Activated CD4-positive, alpha-beta T cell treated with anti-CD3 and anti-CD28 coated beads, Interleukin-2, amount 10 ng/mL, durations not matched to agents 7 days and 5 days (primary cell): ENCODE measurements at regions not wholly inside any gene's neighbourhood (a gene's known extent, or its start where the extent isn't known, plus 50 kb on each side); places are given as distances from the start of the nearest gene placed in this dataset.
"Not testable (repeated sequence)": the region's sequence is repeated elsewhere in the genome, so short reads cannot be mapped to it uniquely, and the experiment has no call there.

Experiments used
- CTCF ChIA-PET: fragments of 350-600 bp; sonication (Branson Sonifier 250); formaldehyde crosslinking; loops from one replicate; lab custom pipeline; 2021; ENCODE audit warnings: antibody characterized with exemption; lab: Charles Lee
- POLR2A ChIA-PET: fragments of 350-600 bp; sonication (Branson Sonifier 250); formaldehyde crosslinking; loops from one replicate; lab custom pipeline; 2021; ENCODE audit warnings: antibody characterized with exemption; lab: Charles Lee
- DNase-seq: peaks from one replicate; pipeline ENCODE4 v3.0.0-alpha.2; 2020
- H3K27ac Mint-ChIP-seq: one replicate; pipeline ENCODE4 v1.8.0; 2021; ENCODE audit warnings: mild to moderate bottlenecking, moderate library complexity, mixed read lengths
- H3K27me3 Mint-ChIP-seq: one replicate; pipeline ENCODE4 v1.8.0; 2021; ENCODE audit warnings: mixed read lengths
- H3K36me3 Mint-ChIP-seq: one replicate; pipeline ENCODE4 v1.8.0; 2021; ENCODE audit warnings: low read depth, mixed read lengths
- H3K4me1 Mint-ChIP-seq: one replicate; pipeline ENCODE4 v1.8.0; 2021; ENCODE audit warnings: mixed read lengths
- H3K4me3 Mint-ChIP-seq: one replicate; pipeline ENCODE4 v1.8.0; 2021; ENCODE audit warnings: mild to moderate bottlenecking, moderate library complexity, mixed read lengths
- H3K9me3 Mint-ChIP-seq: one replicate; pipeline ENCODE4 v1.8.0; 2021; ENCODE audit warnings: mixed read lengths

DNA sequence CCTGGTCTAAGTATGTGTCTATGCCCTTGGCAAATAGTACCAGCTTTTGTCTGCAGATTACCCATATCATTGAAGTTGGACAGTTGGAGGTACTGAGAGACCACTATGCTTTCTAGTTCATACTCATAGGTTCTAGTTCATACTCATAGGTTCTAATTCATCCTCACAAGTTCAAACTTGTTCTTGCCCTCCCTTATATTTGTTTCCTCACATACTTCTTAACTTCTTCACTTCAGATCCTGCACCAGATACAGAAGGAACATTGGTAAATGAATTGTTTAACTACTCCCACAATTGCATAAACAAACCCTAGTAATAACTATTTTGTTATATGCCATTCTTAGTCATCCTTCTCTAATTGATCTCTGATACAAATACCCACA, 172.2 kb downstream of the SLITRK1 start:
- ChIA-PET CTCF (no interaction called here), POLR2A (no interaction called here)
- DNase-seq, result no peak
- H3K4me3 Mint-ChIP-seq, result no peak overlapping the region
- no peaks in the 10 kb centered on the region for H3K27me3 Mint-ChIP-seq
- no peak overlapping the region for H3K27ac Mint-ChIP-seq
- H3K36me3 Mint-ChIP-seq, result no peaks in the 10 kb centered on the region
- no peaks in the 10 kb centered on the region for H3K4me1 Mint-ChIP-seq
- H3K9me3 Mint-ChIP-seq, result peaks cover 6% of the 10 kb centered on the region

- DNase-seq, result no peak
- POLR2A ChIA-PET, result no interaction called here
- H3K4me3 Mint-ChIP-seq, result no peak overlapping the region
- CTCF ChIA-PET, result no interaction called here
- H3K27ac Mint-ChIP-seq, result no peak overlapping the region
- peaks cover 6% of the 10 kb centered on the region for H3K9me3 Mint-ChIP-seq
- H3K27me3 Mint-ChIP-seq, result no peaks in the 10 kb centered on the region
- H3K36me3 Mint-ChIP-seq, result no peaks in the 10 kb centered on the region
- H3K4me1 Mint-ChIP-seq, result no peaks in the 10 kb centered on the region
These were observed 172.7 kb downstream of the SLITRK1 start for GRCh38 chr13:83709426-83710132.

GRCh38 chr13:83702021-83702420, 180.3 kb downstream of the SLITRK1 start:
- CTCF ChIA-PET, result no interaction called here
- Mint-ChIP-seq H3K4me3 (no peak overlapping the region), H3K27me3 (no peaks in the 10 kb centered on the region), H3K36me3 (no peaks in the 10 kb centered on the region), H3K9me3 (peaks cover 5% of the 10 kb centered on the region), H3K4me1 (no peaks in the 10 kb centered on the region), H3K27ac (no peak overlapping the region)
- no peak for DNase-seq
- POLR2A ChIA-PET, result no interaction called here

DNA sequence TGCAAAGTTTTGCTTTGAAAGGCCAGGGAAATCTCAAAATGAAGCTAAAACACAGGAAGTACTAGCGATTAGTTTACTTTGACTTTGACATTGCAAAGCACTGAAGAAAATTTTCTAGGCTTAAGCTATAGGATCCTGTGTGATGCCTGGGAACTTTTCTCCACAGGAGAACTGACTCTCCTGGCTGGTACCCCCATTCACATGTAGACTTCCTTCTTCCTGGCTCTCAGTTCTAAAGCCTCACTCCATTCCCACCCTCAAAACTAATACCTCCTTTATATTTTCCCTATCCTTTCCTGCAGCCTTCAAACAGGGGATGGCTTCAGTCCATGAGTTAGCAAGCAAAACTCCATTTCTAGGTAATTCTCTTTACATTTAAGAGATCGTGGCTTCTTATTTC, 189.5 kb downstream of the SLITRK1 start:
- Mint-ChIP-seq H3K9me3 (no peaks in the 10 kb centered on the region), H3K27ac (no peak overlapping the region), H3K4me3 (no peak overlapping the region), H3K27me3 (no peaks in the 10 kb centered on the region), H3K4me1 (no peaks in the 10 kb centered on the region), H3K36me3 (no peaks in the 10 kb centered on the region)
- ChIA-PET CTCF (no interaction called here), POLR2A (no interaction called here)
- no peak for DNase-seq

DNA sequence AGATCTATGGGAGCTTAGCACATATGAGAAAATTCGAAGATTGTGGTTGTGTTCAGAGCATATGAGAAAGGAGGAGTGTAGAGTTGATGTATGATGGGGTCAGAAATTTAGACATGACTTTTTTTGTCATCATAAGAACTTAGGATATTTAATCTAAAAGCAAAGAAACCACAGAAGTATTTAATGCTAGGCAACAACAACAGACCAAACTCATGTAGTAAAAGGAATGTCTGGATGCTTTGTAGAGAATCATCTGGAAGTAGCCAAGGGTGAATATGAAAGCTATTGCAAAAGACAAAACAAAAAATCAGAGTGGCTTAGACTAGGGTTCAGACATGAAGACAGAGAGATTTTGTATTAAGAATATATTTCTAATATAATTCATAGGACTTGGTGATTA, 190.3 kb downstream of the SLITRK1 start:
- ChIA-PET POLR2A (no interaction called here), CTCF (no interaction called here)

DNA sequence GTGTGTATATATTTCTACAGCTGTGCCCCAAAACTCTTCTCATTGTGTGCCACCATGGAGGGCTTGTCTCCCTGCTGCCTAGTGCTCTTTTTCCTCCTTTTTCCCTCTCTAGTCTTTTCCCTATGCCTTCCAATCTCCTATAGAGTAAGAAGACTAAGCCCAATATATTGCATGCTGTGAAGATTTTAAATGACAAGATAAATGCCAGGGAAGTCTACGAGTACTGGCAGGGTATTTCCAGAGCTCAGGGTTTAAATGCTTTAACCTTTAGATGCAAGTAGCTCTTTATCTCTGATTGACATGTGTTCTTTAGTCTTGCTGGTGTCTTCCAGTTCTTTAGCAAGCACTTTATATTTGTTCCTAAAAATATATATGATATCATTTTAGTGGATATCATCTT, 200.7 kb downstream of the SLITRK1 start:
- H3K36me3 Mint-ChIP-seq, result no peaks in the 10 kb centered on the region
- no peaks in the 10 kb centered on the region for H3K4me1 Mint-ChIP-seq
- no peak for DNase-seq
- CTCF ChIA-PET, result interaction anchor here (0.6 kb wide), 1 partner anchor 782 kb away, joined by 4 read pairs; no protein-coding TSS in a partner anchor
- H3K9me3 Mint-ChIP-seq, result no peaks in the 10 kb centered on the region
- POLR2A ChIA-PET, result no interaction called here
- no peaks in the 10 kb centered on the region for H3K27me3 Mint-ChIP-seq
- H3K4me3 Mint-ChIP-seq, result no peak overlapping the region
- no peak overlapping the region for H3K27ac Mint-ChIP-seq

More for the DNA sequence above, 190.3 kb downstream of the SLITRK1 start:
- no peaks in the 10 kb centered on the region for H3K36me3 Mint-ChIP-seq
- no peak overlapping the region for H3K4me3 Mint-ChIP-seq
- H3K27ac Mint-ChIP-seq, result no peak overlapping the region
- no peaks in the 10 kb centered on the region for H3K4me1 Mint-ChIP-seq
- no peak for DNase-seq
- H3K9me3 Mint-ChIP-seq, result no peaks in the 10 kb centered on the region
- H3K27me3 Mint-ChIP-seq, result no peaks in the 10 kb centered on the region

DNA sequence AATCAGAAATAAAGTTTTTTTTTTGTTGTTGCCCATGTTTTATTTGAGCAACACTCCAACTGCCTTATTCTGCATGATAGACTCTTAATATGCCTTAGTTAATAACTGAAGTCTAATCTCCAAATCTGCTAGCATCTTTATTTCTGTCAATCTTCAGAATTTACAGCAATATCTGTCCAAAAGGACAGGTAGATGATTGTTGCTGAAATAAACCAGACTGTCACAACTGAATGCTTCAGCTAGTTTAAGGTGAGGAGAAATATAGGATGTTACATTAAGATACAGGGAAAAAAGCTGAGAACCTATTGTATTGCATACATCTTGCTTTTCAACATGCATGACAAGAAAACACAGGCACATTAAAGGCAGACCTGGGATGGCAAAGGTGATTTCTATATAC, 204.3 kb downstream of the SLITRK1 start:
- no peaks in the 10 kb centered on the region for H3K36me3 Mint-ChIP-seq
- H3K27me3 Mint-ChIP-seq, result no peaks in the 10 kb centered on the region
- no peak overlapping the region for H3K4me3 Mint-ChIP-seq
- no peak for DNase-seq
- POLR2A ChIA-PET, result no interaction called here
- H3K4me1 Mint-ChIP-seq, result no peaks in the 10 kb centered on the region
- no peaks in the 10 kb centered on the region for H3K9me3 Mint-ChIP-seq
- CTCF ChIA-PET, result no interaction called here
- no peak overlapping the region for H3K27ac Mint-ChIP-seq

DNA sequence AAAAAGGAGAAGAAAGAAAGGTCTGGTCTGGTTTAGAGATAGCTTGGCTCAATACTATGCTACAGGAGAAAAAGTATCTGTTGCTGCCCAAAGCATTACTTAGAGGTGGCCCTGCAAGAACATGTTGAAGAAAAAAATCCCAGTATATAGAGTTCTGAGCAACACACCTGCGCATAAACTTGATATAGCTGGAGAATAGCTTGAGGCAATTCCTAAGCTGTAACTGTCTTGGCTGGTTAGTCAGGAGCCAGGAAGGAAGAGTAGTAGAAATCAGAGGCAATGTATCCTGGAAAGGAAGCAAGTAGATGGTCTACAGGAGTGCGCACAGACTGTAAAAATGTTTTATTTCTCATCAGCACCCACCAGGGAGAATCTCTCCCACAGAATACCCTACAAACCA, 209.7 kb downstream of the SLITRK1 start:
- no peaks in the 10 kb centered on the region for H3K4me1 Mint-ChIP-seq
- ChIA-PET CTCF (no interaction called here), POLR2A (no interaction called here)
- DNase-seq, result no peak
- H3K27ac Mint-ChIP-seq, result no peak overlapping the region
- no peaks in the 10 kb centered on the region for H3K27me3 Mint-ChIP-seq
- H3K9me3 Mint-ChIP-seq, result no peaks in the 10 kb centered on the region
- H3K4me3 Mint-ChIP-seq, result no peak overlapping the region
- H3K36me3 Mint-ChIP-seq, result no peaks in the 10 kb centered on the region

DNA sequence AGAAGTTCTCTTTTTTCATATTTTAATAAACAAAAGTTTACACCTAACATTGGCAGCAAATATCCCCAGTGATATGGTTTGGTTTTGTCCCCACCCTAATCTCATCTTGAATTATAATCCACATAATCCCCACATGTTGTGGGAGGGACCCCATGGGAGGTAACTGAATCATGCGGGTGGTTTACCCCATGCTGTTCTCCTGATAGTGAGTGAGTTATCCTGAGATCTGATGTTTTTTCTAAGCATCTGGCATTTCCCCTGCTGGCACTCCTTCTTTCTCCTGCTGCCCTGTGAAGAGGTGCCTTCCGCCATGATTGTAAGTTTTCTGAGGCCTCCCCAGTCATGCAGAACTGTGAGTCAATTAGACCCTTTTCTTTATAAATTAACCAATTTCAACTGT, 214.7 kb downstream of the SLITRK1 start:
- Mint-ChIP-seq H3K4me1 (no peaks in the 10 kb centered on the region), H3K36me3 (no peaks in the 10 kb centered on the region), H3K27me3 (no peaks in the 10 kb centered on the region), H3K9me3 (no peaks in the 10 kb centered on the region), H3K27ac (no peak overlapping the region), H3K4me3 (no peak overlapping the region)
- ChIA-PET POLR2A (no interaction called here), CTCF (no interaction called here)
- no peak for DNase-seq

DNA sequence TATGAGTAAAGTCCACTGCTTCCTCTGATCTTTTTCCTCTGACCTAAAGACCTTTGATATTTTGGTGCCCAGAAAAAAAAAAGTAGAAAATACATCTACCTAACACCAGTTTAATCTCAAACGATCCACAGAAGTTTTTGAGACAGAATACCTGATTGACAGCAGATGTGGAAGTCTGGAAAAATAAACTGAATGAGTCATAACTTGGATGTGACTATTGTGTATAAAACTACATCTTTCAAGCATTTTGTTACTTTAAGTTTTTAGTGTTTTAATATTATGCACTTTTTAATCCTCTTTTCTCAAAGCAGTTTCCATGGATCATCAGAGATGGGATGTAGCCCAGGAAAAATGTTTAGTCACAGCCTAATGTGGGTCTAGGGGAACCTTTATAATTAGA, 216.1 kb downstream of the SLITRK1 start:
- DNase-seq, result no peak

DNA sequence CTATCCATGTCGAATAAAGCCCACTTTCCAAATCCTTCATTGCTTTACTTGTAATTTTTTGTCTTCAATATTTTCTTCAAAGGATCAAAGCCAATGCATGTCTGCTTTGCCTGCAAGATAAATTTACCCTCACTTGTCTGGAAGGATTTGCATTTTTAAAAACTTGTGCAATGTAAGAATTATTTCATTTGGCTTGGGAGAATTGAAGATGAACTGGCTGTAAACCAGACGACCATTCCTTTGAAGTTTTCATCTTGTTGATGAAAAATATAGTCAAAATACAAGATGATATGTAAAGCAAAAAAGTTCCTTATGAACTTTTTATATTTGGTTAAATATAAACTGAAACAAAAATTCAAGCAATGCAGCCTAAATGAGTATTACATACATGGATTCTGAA, 225.0 kb downstream of the SLITRK1 start:
- no peaks in the 10 kb centered on the region for H3K27me3 Mint-ChIP-seq
- H3K4me3 Mint-ChIP-seq, result no peak overlapping the region
- no peaks in the 10 kb centered on the region for H3K9me3 Mint-ChIP-seq
- H3K4me1 Mint-ChIP-seq, result no peaks in the 10 kb centered on the region
- H3K36me3 Mint-ChIP-seq, result no peaks in the 10 kb centered on the region
- no peak overlapping the region for H3K27ac Mint-ChIP-seq
- DNase-seq, result no peak
- CTCF ChIA-PET, result no interaction called here
- POLR2A ChIA-PET, result no interaction called here

More for the DNA sequence above, 216.1 kb downstream of the SLITRK1 start:
- ChIA-PET POLR2A (no interaction called here), CTCF (no interaction called here)
- Mint-ChIP-seq H3K27ac (no peak overlapping the region), H3K4me3 (no peak overlapping the region), H3K27me3 (no peaks in the 10 kb centered on the region), H3K36me3 (no peaks in the 10 kb centered on the region), H3K9me3 (no peaks in the 10 kb centered on the region), H3K4me1 (no peaks in the 10 kb centered on the region)

GRCh38 chr13:83642617-83643016, 239.7 kb downstream of the SLITRK1 start:
- H3K27ac Mint-ChIP-seq, CTCF ChIA-PET, H3K36me3 Mint-ChIP-seq, H3K4me1 Mint-ChIP-seq, POLR2A ChIA-PET, DNase-seq, H3K9me3 Mint-ChIP-seq, H3K4me3 Mint-ChIP-seq, H3K27me3 Mint-ChIP-seq: not testable (repeated sequence)

DNA sequence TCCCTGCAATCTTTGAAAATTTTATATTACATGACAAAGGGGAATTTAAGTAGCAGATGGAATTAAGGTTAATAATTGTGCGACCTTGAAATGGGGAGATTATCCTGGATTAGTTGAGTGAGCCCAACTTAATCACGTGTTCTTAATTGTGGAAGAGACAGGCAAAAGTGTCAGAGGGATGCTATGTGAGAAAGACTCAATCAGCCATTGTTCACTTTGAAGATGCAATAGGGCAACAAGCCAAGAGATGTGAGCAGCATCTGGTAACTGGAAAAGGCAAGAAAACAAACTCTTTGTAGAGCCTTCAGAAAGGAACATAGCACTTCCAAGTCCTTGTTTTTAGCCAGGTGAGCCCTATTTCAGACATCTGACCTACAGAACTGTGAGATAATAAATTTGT, 247.7 kb downstream of the SLITRK1 start:
- no peak overlapping the region for H3K4me3 Mint-ChIP-seq
- CTCF ChIA-PET, result no interaction called here
- H3K27ac Mint-ChIP-seq, result no peak overlapping the region

GRCh38 chr13:83633746-83634145, 248.5 kb downstream of the SLITRK1 start:
- Mint-ChIP-seq H3K4me1 (no peaks in the 10 kb centered on the region), H3K36me3 (no peaks in the 10 kb centered on the region), H3K9me3 (no peaks in the 10 kb centered on the region), H3K4me3 (no peak overlapping the region), H3K27ac (no peak overlapping the region), H3K27me3 (no peaks in the 10 kb centered on the region)
- no peak for DNase-seq
- ChIA-PET POLR2A (no interaction called here), CTCF (no interaction called here)

More for the DNA sequence above, 247.7 kb downstream of the SLITRK1 start:
- Mint-ChIP-seq H3K36me3 (no peaks in the 10 kb centered on the region), H3K4me1 (no peaks in the 10 kb centered on the region), H3K27me3 (no peaks in the 10 kb centered on the region), H3K9me3 (no peaks in the 10 kb centered on the region)
- DNase-seq, result no peak
- POLR2A ChIA-PET, result no interaction called here
